Stomach (tissue), 4 donors: ENCODE measurements at regions not wholly inside any gene's neighbourhood (a gene's known extent, or its start where the extent isn't known, plus 50 kb on each side); places are given as distances from the start of the nearest gene placed in this dataset.

Experiments used
- CTCF ChIP-seq, 7 experiments: fragments of 450-650 bp in 4 of 7; fragments of 200-600 bp in 3 of 7; sonication (generic) in 3 of 7; IDR thresholded peaks; one replicate each; pipeline ENCODE4 v1.5.1; 2016 to 2019; ENCODE audit warnings: antibody characterized with exemption in 7 of 7, control low read depth in 2 of 7, mild to moderate bottlenecking in 1 of 7
- POLR2A ChIP-seq, 4 donors: fragments of 450-650 bp; IDR thresholded peaks; one replicate each; pipeline ENCODE4 v1.6.1; 2016; ENCODE audit warnings: antibody characterized with exemption in 4 of 4, control low read depth in 2 of 4, mild to moderate bottlenecking in 1 of 4, moderate library complexity in 1 of 4
- POLR2AphosphoS5 ChIP-seq, 3 donors: sonication (generic); formaldehyde crosslinking; IDR thresholded peaks; one replicate each; pipeline ENCODE4 v1.6.1; 2016; ENCODE audit warnings: antibody characterized with exemption in 3 of 3

GRCh38 chr3:159726231-159726964, 262.2 kb upstream of the IL12A start:
- TF ChIP-seq POLR2AphosphoS5 (IDR thresholded peaks at IDR 0.05) (no peak), CTCF (IDR thresholded peaks at IDR 0.05) (no peak), POLR2A (IDR thresholded peaks at IDR 0.05) (no peak)
